ENCODE measurements at regions not wholly inside any gene's neighbourhood (a gene's known extent, or its start where the extent isn't known, plus 50 kb on each side); places are given as distances from the start of the nearest gene placed in this dataset.

DNA sequence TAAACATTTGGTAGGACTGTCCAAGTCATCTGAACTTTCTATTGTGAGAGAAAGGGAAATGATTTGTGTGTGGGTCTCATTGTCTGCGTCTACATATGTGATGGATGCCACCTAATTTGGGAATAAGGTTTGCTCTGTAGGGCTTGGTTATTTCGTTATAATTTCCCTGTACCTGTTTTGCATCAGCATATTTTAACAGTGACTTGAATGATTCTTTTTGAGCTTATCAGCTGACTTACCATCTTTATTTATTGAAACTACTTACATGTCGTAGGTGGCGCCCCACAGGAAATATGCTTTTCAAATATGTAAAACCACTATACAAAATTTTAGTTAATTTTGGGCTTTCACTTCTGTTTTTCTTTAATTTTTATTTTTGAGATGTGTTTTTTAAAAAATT lies 56.5 kb upstream of the BCAT1 start:
- DNase-seq = no peak

DNA sequence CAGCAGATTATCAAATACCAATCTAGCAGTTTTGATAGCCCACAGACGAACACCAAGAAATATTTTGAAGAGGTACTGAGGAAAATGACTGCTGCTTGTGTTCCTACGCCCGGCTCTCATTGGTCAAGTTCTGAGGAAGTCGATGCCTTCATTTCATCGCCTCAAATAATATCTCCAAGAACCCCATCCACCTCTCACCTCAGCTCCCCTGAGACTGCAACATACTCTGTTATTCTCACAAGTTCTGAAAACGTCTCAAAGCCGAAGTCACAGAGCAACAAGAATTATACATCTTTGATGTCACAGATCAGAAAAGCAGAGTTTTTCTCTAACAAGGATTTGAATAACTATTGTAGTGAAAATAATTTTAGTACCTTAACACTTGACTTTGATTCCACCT lies 55.5 kb upstream of the BCAT1 start:
- no peak for DNase-seq

GRCh38 chr12:25001311-25001710 lies 52.4 kb upstream of the BCAT1 start:
- DNase-seq = no peak

Data from activated CD4-positive, CD25-positive, alpha-beta regulatory T cell treated with anti-CD3 and anti-CD28 coated beads, Interleukin-2, amount 50 U/mL, for 72 hours (primary cell).